ENCODE measurements at regions not wholly inside any gene's neighbourhood (a gene's known extent, or its start where the extent isn't known, plus 50 kb on each side); places are given as distances from the start of the nearest gene placed in this dataset.

DNA sequence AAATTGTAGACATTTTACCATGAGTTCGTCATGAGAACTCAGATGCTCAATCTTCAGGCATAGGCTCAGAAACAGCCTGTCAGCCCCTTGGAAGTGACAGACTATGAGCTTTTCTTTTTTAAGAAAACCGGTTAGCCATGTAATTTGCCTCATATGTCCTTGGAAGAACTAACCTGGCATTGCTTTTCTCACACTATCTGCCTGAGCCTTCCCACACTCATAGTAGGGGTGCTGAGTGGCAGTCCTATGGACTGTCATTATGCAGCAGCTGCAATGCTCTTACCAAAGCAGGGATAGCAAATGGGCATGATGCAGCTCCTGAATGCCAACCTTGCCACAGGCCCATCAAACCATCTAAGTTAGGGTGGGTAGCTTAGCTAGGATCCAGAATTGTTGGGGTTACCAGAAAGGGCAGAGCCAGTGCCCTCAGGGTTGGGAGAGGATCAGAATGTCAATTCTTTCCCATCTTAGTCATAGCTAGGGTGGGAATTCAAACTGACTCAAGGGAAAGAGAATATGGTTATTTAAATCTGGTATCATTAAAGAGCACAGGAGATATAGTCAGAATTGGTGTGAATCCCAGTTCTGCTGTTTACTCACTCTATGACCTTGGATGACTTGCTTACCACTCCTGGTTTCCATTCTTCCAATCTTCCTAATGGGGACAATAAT is 230.6 kb upstream of the CPEB2 start:
- DNase-seq (ENCODE audit: low spot score) = no peak

DNA sequence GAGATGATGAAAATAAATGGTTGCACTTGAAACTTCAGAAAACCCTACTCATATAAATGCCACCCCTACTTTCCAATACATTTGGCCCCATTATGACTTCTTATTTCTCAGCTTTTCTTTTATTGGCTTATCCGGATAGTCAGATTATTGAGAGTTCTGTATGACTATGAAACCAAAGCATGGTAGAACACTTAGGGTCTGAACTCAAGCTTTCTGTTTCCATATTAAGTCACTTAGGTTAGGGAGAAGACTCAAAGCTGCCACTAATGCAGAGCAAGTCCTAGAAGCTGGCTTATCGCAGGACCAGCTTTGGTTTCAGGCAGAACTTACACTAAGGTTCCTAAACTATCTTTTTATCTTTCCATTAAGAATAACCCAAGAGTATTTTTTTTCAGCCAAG is 229.9 kb upstream of the CPEB2 start:
- DNase-seq (ENCODE audit: low spot score) = no peak

DNA sequence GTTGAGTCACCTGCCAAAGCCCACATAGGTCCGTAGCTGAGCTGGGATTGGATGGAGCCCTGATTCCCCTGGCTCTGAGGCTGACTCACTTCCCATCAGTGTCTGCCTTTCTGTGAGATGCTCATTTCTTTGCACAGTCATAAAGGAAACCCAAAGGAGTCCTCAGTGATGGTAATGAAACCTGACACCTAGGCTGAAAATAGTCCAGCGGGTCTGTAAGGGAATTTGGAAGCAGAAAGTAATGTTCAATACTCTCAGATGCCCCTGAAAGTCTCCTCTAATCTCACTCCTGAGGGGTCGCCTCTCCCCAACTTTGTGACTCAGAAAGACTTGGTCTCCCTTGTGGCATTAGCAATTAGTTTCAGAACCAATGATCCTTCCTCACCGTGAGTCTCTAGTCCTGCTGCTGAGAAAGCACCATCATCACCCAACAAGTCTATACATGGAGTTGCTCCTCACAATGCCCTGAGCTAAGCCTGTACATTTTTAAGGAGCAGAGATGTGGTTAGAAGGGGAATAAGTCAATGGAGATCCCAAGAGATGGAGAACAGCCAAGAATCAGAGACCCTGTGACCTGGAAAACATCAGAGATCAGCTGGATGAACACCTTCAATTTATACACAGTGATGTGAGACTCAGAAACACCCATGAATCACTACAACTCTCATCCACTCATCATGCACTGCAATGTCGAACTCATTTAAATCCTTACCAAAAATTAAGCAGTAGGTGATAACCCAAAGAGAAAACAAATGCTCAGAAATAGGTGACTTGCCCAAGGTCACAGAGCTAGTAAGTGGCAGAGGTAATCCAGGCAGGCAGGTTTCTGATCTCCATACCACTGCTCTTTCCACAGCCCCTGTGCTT is 219.0 kb upstream of the CPEB2 start:
- no peak for DNase-seq (ENCODE audit: low spot score)

DNA sequence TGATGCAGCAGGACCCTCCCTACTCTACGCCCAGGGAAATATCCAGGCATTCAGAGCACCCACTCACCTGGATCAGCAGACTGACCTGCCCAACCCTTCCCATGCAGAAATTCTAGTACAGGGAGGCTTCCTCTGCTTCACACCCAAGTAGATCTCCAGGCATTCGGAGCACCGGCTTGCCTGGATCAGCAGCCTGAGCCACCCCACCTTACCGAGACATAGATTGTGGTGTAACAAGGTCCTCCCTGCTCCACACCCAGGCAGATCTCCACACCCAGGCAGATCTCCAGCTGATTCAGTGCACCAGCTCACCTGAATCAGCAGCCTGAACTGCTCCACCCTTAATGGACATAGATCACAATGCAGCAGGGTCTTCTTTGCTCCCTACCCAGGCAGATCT is 215.1 kb upstream of the CPEB2 start:
- no peak for DNase-seq (ENCODE audit: low spot score)

DNA sequence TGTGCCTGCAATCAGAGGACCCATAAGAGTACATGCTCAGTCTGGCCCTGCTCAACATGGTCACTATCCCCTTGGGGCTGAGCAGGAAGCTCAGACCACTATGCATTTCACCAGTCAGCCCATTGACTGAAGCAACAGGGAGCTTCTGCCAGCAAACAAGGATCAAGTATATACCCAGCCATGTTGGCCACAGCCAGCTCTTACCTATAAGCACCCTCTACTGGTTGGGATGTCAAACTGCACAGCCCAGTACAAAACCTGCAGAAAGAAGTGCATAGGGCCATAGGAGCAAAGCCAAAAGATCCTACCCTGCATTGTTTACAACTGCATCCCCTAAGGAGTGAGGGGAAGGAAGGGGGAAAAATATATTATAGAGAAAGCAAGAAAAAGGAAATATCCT is 214.4 kb upstream of the CPEB2 start:
- no peak for DNase-seq (ENCODE audit: low spot score)

DNA sequence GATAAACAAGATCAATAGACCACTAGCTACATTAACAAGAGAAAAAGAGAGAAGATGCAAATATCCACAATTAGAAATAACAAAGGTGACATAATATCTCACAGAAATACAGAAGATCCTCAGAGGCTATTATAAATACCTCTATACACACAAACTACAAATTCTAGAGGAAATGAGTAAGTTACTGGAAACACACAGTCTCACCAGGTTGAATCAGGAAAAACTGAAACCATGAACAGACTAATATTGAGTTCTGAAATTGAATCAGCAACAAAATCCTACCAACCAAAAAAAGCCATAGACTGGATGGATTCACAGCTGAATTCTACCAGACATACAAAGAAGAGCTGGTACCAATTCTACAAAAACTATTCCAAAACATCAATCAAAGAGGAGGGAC is 211.8 kb upstream of the CPEB2 start:
- no peak for DNase-seq (ENCODE audit: low spot score)

DNA sequence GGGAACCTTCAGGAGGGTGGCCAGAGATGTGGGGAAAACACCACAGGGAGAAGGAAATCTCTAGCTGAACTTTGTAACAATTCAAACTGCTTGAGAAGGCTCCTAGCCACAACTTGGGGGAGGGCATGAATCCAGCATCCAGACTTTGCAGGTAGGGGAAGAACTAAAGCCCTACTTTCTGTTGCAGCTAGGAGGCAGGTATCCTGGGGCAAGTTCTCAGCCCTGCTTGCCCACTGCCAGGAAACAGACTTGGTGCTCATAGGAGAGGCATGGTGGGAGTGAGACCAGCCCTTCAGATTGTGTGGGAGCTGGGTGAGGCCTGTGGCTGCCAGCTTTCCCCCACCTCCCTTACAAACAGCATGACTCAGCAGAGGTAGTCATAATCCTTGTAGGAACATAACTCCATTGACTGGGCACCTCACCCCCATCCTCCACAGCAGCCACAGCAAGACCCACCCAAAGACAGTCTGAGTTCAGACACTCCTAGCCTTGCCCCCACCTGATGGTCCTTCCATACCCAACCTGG is 209.5 kb upstream of the CPEB2 start:
- DNase-seq (ENCODE audit: low spot score) = no peak

DNA sequence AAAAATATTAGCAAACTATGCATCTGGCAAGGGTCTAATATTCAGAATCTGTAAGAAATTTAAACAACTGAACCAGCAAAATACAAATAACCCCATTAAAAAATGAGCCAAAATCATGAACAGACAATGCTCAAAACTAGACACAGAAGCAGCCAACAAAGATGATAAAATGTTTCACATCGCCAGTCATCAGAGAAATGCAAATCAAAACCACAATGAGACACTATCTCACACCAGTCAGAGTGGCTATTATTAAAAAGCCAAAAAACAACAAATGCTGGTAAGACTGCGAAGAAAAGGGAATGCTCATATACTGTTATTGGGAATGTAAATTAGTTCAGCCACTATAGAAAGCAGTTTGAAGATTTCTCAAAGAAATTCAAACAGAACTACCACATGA is 201.3 kb upstream of the CPEB2 start:
- DNase-seq (ENCODE audit: low spot score) = no peak

DNA sequence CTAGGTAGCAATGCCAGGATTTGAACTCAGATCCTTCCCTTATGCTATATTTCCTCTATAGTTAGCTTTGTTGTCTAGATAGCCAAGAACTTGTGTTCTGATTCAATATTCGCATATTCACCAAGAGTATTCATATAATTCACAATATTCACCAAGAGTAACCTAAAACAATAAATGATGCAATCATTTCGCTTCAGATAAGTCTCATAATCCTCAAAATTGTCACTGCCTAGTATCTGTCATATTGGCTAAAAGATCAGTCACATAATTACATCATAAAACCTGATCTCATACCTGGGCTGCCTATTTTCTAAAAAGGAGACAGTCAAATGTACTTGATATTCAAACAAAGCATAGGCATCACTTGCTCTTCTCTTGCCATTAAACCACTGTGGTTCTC is 199.7 kb upstream of the CPEB2 start:
- DNase-seq (ENCODE audit: low spot score) = no peak

DNA sequence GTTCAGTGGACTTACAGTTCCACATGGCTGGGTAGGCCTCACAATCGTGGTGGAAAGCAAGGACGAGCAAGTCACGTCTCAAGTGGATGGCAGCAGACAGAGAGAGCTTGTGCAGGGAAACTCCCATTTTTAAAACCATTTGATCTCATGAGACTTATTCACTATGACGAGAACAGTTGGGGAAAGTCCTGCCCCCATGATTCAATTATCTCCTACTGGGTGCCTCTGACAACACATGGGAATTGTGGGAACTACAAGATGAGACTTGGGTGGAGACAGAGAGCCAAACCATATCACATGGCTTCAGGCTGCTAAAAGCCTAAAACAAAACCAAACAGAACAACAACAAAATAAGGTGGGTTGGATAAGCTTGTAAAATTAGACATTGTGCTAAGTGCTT is 194.4 kb upstream of the CPEB2 start:
- DNase-seq (ENCODE audit: low spot score) = no peak

DNA sequence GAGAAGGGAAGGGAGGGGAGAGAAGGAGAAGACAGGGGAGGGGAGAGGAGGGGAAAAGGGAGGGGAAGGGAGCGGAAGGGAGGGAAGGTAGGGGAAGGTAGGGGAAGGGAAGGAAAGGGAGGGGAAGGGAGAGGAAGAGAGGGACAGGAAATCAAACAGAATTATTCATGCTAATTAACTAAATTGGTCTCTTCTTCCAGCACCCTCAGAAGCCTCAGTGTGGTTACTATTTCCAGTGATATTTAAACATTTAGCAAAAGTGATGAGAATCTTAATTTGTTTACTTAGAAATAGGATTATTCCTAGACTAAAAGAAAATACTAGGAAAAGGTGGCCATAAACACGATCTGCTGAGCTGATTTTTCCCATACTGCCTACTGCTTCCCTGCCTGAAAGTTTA is 193.1 kb upstream of the CPEB2 start:
- no peak for DNase-seq (ENCODE audit: low spot score)

DNA sequence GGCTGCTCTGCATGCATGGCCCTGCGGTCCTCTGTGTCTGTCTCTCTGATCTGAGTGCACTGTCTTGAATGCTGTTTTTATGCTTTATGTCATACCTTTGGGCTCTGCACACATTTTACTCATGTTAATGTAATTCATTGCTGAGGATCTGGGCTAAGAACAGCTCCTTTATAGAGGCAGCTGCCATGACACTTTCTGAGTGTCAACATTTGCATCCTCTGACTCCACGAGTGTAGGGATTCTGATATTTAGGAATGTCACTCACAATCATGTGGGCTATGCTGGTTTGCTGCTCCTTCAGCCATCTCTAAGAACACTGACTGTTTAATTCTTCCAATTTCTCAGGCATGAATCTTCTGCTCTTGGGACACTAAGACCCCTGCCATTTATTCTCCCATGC is 192.2 kb upstream of the CPEB2 start:
- DNase-seq (ENCODE audit: low spot score) = no peak

DNA sequence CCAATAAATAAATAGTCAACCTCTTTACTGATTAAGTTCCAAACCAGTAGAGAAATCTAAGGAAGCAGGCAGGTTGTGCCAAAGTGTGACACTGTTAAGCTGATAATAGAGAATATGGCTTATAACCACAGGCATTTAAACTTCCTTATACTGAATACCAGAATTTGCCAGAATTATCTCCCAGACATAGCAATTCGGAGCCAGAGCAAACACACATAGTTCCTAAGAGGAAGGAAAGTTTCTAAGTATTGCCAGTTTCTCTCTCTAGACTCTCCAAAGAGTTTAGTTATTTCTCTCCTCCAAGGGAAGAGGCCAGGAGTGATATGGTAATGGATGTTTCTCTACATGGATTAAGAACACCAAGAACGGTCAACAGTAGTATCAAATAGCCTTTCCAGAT is 191.7 kb upstream of the CPEB2 start:
- no peak for DNase-seq (ENCODE audit: low spot score)

DNA sequence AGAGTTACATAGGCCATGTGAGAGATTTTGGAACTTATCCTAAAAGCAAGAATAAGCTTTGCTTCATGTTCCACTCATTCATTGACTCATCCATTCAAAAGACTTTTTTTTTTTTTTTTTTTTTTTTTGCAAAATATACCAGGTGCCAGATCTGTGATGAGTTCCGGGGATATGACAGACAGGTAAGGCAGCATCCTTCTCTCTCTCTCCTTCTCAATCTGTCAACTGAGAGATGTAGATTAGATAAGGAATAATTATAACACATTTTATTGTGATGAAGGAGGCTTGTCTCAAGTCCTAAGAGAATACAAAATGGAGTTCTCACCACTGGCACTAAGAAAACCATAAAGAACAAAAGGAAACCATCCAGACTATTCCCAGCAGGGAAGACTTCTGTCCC is 190.2 kb upstream of the CPEB2 start:
- no peak for DNase-seq (ENCODE audit: low spot score)

DNA sequence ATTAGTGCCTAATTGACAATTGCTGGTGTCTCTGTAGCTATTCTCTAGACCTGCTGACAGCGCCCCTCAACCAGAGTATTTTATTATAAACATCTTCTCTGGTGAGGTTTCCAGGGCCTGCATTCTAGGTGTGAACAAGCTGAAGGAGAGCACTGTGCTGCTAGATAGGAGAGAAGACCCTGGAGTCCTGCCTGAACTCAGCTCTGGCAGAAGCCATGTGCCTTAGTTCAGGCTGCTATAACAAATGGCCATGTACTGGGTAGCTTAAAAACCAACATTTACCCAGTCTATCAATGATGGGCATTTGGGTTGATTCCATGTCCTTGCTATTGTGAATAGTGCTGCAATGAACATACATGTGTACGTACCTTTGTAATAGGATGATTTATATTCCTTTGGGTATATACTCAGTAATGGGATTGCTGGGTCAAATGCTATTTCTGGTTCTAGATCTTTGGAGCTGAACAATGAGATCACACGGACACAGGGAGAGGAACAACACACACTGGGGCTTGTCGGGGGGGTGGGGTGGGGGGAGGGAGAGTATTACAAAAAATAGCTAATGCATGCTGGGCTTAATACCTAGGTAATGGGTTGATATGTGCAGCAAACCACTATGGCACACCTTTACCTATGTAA is 185.5 kb upstream of the CPEB2 start:
- DNase-seq (ENCODE audit: low spot score) = no peak

DNA sequence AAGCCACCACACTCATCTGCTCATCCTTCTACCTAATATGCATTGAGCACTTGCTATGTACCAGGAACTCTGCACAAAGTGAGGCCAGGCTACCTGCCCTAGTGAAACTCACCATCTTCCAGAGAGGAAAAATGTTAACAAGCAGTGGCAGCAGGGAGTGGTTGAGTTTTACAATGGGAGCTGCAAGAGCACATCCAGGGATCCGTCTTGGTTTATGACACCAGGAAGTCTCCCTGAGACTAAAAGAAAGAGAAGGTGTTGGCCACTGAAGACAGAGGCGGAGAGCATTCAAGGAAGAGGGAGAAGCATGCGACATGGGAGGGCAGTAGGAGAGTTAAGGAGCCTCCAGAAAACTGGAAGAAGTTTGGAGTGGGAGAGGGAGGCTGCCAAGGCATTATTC is 178.1 kb upstream of the CPEB2 start:
- no peak for DNase-seq (ENCODE audit: low spot score)

DNA sequence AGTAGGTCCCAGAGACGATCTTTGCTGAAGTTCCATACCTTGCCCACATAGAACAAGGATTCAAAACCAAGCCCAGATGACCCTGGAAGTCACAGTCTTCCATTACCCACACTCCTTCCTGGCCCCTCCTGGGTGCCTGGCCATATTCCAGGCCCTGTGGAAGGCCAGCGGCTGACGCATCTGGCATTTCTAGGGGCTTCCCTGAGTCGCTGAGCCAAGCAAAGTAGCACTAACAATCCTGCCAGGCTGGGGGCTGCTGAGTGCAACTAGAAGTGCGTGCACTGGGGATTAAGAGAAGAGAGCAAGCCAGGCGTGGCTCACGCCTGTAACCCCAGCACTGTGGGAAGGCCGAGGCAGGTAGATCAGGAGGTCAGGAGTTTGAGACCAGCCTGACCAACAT is 175.2 kb upstream of the CPEB2 start:
- no peak for DNase-seq (ENCODE audit: low spot score)

DNA sequence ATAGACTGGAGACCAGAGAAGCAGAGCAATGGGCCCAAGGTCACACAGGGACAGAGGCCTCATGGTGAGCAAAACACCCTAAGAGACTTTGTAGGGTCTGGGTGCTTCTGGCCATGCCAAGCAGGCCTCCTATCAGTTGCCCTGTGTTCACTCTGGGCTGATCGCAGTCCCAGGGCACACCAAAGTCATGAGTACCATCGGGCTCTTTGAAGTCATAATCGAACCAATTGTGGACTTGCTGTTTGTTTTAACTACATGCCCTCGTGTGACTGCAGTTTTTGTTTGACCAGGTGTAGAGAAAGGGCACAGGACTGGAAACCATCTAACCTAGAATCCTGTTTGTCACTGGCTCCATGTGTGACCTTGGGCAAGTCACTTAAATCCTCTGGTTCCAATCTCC is 172.5 kb upstream of the CPEB2 start:
- DNase-seq (ENCODE audit: low spot score) = no peak

DNA sequence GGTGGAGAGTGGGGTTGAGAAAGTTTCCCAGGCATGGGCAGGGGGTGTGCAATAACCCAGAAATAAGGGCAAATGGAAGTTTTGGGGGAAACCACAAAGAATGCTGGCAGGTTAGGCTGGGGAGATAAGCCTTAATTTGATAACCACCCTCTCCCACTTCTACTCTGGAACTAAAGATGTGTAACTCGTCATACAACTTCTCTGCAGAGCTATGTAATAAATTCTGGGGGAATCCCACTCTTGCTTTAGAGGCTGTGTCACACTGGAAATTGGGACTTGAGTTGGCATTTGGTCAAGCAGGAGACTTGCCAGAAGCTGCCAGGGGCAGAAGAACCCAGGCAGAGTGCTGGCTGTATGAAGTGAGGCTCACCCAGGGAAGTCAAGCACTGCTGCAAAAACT is 170.9 kb upstream of the CPEB2 start:
- DNase-seq (ENCODE audit: low spot score) = no peak

DNA sequence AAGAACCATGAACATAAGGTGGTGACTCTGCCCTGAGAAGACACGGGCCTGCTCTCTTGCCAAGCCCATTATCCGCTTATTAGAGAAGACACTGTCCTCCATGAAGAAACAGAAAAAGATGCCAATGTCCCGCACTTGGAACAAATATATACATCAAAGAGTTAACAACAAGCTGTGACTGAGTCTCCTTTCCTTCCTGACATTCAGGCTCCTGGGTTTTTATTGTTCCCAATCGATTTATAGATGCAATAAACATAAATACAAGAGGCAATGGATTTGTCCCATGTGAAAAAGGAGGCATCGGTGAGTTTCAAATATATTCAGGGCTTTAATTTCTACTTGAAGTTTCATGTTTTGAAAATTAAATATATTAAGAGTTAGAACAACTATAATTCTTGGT is 169.2 kb upstream of the CPEB2 start:
- DNase-seq (ENCODE audit: low spot score) = no peak

DNA sequence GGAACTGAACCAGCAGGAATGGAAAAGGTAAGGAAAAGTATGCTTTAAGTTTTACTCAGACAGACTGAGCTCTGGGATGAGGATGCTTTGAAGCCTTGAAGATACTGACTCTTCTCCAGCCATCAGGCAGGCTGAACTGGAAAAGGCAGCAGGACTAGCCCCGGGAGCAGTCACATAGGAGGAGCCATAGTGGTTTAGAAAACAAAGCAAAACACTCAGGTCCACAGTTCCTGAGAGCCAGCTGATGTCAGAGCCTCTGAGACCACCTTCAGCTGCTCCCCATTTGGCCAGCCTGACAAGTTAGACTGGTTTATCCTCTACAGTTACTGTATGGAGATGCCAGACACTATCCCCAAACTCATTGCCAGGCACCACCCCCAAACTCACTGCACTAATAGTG is 167.9 kb upstream of the CPEB2 start:
- DNase-seq (ENCODE audit: low spot score) = no peak

DNA sequence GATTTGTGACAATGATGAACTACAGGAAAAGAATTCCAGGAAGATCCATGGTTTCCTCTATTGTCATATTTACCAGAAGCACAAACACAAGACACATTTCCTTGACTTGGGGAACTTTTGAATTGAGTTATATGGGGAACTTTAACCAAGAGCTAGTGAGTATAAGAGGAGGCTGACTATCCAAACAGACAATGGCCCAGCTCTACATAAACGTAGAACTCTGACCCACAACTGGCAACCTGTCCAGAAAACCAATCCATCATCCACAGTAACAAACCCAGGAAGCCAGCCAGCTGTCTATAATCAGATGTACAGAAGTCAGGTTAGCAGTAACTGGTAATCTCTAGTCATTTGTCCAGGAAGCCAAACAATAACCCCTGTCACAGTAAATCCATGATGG is 167.0 kb upstream of the CPEB2 start:
- no peak for DNase-seq (ENCODE audit: low spot score)
